ENCODE measurements at regions not wholly inside any gene's neighbourhood (a gene's known extent, or its start where the extent isn't known, plus 50 kb on each side); places are given as distances from the start of the nearest gene placed in this dataset.

DNA sequence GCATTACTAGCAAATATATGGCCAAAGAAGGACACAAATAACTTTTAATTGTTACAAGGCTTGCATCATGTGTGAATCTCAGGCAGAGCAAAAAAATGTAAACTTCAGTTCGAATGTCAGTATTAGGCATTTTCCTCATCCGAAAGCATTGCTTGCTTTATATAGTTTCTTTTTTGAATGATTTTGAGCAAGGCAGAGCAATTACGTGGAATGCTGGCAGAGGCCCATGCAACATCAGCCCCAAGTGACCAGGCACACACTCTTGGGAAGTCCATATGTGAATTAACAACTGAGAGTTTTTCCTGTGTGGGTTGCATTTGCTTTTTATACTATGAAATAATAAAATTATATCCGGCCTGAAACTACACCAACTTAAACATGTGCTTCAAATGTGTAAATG lies 274.8 kb downstream of the PTPRC start:
- TF ChIP-seq, protein P1, sequence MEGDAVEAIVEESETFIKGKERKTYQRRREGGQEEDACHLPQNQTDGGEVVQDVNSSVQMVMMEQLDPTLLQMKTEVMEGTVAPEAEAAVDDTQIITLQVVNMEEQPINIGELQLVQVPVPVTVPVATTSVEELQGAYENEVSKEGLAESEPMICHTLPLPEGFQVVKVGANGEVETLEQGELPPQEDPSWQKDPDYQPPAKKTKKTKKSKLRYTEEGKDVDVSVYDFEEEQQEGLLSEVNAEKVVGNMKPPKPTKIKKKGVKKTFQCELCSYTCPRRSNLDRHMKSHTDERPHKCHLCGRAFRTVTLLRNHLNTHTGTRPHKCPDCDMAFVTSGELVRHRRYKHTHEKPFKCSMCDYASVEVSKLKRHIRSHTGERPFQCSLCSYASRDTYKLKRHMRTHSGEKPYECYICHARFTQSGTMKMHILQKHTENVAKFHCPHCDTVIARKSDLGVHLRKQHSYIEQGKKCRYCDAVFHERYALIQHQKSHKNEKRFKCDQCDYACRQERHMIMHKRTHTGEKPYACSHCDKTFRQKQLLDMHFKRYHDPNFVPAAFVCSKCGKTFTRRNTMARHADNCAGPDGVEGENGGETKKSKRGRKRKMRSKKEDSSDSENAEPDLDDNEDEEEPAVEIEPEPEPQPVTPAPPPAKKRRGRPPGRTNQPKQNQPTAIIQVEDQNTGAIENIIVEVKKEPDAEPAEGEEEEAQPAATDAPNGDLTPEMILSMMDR (IDR thresholded peaks at IDR 0.05; ENCODE audit: insufficient read depth, low read length, poor library complexity, severe bottlenecking): no peak
- TF ChIP-seq EZH2phosphoT487 (conservative IDR thresholded peaks at IDR 0.05; ENCODE audit: low read length): no peak
